Breast epithelium (tissue), 4 donors: ENCODE measurements at regions not wholly inside any gene's neighbourhood (a gene's known extent, or its start where the extent isn't known, plus 50 kb on each side); places are given as distances from the start of the nearest gene placed in this dataset.
A peak's percentile ranks its signal among the peaks of the same experiment; 100 is the strongest.

ENCODE experiments used
- DNase-seq, 2 donors: peaks; one replicate each; pipeline ENCODE4 v3.0.0-alpha.2; 2019; ENCODE audit warnings: low spot score in 2 of 2
- H3K27ac ChIP-seq, 2 donors: fragments of 200-600 bp; sonication (generic) in 1 of 2; one replicate each; pipeline ENCODE4 v1.5.1; 2016 to 2019; ENCODE audit warnings: mild to moderate bottlenecking in 1 of 2
- H3K27me3 ChIP-seq, 2 donors: fragments of 200-600 bp; sonication (generic) in 1 of 2; one replicate each; pipeline versions ENCODE4 v1.5.1 to v1.6.0; 2017 to 2019; ENCODE audit warnings: control low read depth in 1 of 2, mild to moderate bottlenecking in 1 of 2
- H3K36me3 ChIP-seq: fragments of 200-600 bp; one replicate; pipeline ENCODE4 v1.5.1; 2019
- H3K4me1 ChIP-seq, 2 donors: fragments of 200-600 bp; sonication (generic); one replicate each; pipeline ENCODE4 v1.5.1; 2016 to 2019; ENCODE audit warnings: control low read depth in 1 of 2
- H3K4me3 ChIP-seq, 3 donors: fragments of 200-600 bp; sonication (generic); 1 replicate in 2 of 3; 2 replicates in 1 of 3; pipeline ENCODE4 v1.5.1; 2016 to 2019; ENCODE audit warnings: mild to moderate bottlenecking in 3 of 3, moderate library complexity in 2 of 3
- H3K9me3 ChIP-seq, 2 donors: fragments of 200-600 bp; sonication (generic) in 1 of 2; one replicate each; pipeline ENCODE4 v1.5.1; 2016 to 2019; ENCODE audit warnings: control low read depth in 1 of 2
- POLR2A ChIP-seq: fragments of 450-650 bp; IDR thresholded peaks from one replicate; pipeline ENCODE4 v1.6.1; 2016; ENCODE audit warnings: antibody characterized with exemption, mild to moderate bottlenecking, moderate library complexity
- POLR2AphosphoS5 ChIP-seq, 3 donors: sonication (generic); formaldehyde crosslinking; IDR thresholded peaks; one replicate each; pipeline ENCODE4 v1.6.1; 2017; ENCODE audit warnings: antibody characterized with exemption in 3 of 3
- intact Hi-C: fragments of 100-400 bp; cut with DNase I; formaldehyde crosslinking; loops from one replicate; pipeline ENCODE4 v1.15.1; 2023; ENCODE audit warnings: low total_unique reads
- TF ChIP-seq, protein P1 (sequence below), 3 donors: fragments of 450-650 bp; IDR thresholded peaks; one replicate each; pipeline ENCODE4 v1.5.1; 2016 to 2017; ENCODE audit warnings: antibody characterized with exemption in 3 of 3, mild to moderate bottlenecking in 3 of 3, moderate library complexity in 3 of 3

DNA sequence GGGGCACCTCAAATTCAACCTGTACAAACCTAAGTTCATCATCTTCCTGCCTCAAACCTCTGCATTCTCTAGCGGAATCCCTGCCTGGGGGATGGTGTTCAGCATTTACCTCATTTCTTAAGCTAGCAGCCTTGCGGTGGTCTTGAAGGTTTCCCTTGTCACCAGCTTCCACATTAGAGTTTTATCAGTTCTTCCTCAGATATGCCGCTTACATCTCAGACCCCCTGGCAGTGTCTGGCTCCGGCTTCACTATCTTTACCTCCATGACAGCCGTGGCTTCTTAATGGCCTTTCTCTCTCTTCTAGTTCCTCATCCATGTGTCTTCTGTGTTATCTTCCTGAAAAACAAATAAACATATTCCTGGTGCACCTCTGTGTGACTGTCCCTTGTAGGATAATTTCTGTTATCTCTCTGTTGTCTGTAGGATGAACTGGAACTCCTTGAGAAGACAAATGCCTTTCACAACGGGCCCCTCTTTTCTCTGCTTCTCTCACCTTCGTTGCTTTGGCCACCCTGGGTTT is 101.1 kb upstream of the BMPER start:
- Histone ChIP-seq H3K36me3 (no peaks in the 10 kb centered on the region), H3K4me3 (no peak overlapping the region), H3K4me1 (no peaks in the 10 kb centered on the region), H3K27ac (no peak overlapping the region), H3K27me3 (no peaks in the 10 kb centered on the region), H3K9me3 (no peaks in the 10 kb centered on the region)
- TF ChIP-seq POLR2A: no peak
- no peak for TF ChIP-seq POLR2AphosphoS5 (IDR thresholded peaks at IDR 0.05)
- TF ChIP-seq, protein P1, sequence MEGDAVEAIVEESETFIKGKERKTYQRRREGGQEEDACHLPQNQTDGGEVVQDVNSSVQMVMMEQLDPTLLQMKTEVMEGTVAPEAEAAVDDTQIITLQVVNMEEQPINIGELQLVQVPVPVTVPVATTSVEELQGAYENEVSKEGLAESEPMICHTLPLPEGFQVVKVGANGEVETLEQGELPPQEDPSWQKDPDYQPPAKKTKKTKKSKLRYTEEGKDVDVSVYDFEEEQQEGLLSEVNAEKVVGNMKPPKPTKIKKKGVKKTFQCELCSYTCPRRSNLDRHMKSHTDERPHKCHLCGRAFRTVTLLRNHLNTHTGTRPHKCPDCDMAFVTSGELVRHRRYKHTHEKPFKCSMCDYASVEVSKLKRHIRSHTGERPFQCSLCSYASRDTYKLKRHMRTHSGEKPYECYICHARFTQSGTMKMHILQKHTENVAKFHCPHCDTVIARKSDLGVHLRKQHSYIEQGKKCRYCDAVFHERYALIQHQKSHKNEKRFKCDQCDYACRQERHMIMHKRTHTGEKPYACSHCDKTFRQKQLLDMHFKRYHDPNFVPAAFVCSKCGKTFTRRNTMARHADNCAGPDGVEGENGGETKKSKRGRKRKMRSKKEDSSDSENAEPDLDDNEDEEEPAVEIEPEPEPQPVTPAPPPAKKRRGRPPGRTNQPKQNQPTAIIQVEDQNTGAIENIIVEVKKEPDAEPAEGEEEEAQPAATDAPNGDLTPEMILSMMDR (IDR thresholded peaks at IDR 0.05): no peak
- no peak for DNase-seq
- intact Hi-C loops: no loop called here

DNA sequence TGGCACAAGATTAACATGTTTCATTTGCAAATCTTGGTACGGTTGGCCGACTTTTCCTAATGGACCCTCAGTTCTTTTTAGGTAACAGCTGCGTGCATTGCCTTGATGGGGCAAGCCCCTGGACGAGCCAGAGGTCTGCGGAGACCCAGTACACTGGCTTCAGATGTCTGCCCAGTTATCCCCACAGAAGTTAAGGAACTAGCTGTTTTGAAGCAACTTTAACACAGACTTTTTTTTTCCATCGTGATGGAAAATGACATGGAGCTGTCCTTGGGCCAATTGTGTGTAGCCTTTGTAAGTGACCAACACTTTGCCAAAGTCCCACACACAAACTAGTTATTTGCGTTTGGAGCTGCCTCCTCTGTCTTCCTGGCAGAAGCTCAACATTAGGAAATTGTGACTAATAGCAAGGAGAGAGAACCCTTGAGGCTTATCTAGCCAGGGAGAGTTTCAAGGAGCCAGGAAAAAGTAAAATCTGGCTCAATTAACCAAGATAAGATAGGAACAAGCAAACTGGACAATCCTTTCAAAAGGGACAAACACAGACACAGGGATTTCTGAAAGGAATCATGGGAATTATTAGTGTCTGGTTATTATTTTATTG is 99.6 kb upstream of the BMPER start:
- no peaks in the 10 kb centered on the region for H3K9me3 ChIP-seq
- no peak for DNase-seq
- H3K36me3 ChIP-seq: no peaks in the 10 kb centered on the region

DNA sequence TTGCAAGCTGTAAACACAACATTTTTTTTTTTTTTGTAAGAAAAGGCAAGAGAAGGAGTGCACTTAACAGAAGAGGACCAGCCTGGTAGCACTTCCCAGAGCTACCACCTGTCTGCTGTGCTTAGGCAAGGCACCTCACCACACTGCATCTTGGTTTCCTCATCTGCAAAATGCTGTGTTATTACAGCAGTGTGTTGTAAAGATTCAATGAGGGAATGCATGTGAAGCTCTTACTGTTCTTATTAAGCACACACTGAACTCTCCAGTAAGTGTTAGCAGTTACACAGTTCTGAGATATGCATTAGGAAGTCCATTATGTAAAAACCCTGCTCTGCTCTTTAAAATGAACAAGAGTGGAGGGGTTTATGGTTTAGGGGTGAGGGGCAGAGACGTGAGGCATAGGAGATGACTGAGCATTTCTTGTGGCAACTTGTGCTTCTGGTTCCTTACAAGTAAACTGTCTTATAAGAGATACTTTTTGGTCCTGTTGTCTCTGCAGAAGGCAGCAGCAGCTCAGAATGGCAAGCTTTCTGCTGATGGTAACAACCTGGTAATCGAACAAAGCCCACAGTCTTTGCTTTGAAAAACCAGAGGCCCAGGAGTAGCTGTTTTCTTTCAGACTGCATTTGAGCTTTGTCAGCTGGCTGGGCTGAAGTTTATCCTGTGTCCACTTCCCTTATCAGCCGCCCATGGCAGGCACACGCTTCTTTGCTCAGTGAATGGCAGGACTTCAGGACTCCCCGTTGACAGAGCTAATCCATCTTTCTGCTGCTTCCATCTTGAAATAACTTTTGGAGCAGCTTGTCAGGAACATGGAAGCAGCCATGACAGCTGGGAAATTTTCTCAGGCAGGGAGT is 98.8 kb upstream of the BMPER start:
- TF ChIP-seq POLR2A: no peak
- H3K27me3 ChIP-seq: no peaks in the 10 kb centered on the region
- H3K4me1 ChIP-seq: no peaks in the 10 kb centered on the region
- DNase-seq: no peak
- H3K27ac ChIP-seq: peak overlapping the region in 1 of 2 donors; percentile 32
- intact Hi-C loops: no loop called here
- H3K9me3 ChIP-seq: no peaks in the 10 kb centered on the region
- H3K4me3 ChIP-seq: no peak overlapping the region
- no peaks in the 10 kb centered on the region for H3K36me3 ChIP-seq

More for the DNA sequence above, 99.6 kb upstream of the BMPER start:
- TF ChIP-seq POLR2A (no peak), POLR2AphosphoS5 (IDR thresholded peaks at IDR 0.05) (no peak)
- TF ChIP-seq, protein P1 (IDR thresholded peaks at IDR 0.05): no peak
- Histone ChIP-seq H3K4me1 (no peaks in the 10 kb centered on the region), H3K27me3 (no peaks in the 10 kb centered on the region), H3K4me3 (no peak overlapping the region), H3K27ac (no peak overlapping the region)
- intact Hi-C loops: no loop called here

DNA sequence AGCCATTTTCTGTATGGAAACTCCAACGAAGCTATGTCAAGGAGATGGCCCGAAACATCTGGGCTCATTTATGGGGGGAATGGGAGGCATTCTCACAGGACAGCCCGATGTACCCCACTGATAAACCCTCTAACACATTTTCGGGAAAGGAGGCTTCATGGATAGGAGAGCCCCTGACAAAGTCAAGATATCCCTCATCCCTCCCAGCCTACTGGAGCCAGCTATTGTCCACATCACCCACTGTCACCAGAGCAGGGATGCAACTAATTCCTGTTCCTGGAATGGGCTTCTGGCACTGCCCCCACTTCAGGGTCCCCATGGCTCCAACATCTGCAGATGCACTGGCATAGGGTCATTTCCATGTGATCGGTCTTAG is 98.2 kb upstream of the BMPER start:
- Histone ChIP-seq H3K27ac (peak overlapping the region in 1 of 2 donors; percentile 32), H3K4me1 (no peaks in the 10 kb centered on the region), H3K36me3 (no peaks in the 10 kb centered on the region), H3K9me3 (no peaks in the 10 kb centered on the region), H3K4me3 (no peak overlapping the region), H3K27me3 (no peaks in the 10 kb centered on the region)
- TF ChIP-seq, protein P1 (IDR thresholded peaks at IDR 0.05): no peak
- TF ChIP-seq POLR2AphosphoS5 (IDR thresholded peaks at IDR 0.05) (no peak), POLR2A (no peak)
- DNase-seq: no peak
- intact Hi-C loops: no loop called here

DNA sequence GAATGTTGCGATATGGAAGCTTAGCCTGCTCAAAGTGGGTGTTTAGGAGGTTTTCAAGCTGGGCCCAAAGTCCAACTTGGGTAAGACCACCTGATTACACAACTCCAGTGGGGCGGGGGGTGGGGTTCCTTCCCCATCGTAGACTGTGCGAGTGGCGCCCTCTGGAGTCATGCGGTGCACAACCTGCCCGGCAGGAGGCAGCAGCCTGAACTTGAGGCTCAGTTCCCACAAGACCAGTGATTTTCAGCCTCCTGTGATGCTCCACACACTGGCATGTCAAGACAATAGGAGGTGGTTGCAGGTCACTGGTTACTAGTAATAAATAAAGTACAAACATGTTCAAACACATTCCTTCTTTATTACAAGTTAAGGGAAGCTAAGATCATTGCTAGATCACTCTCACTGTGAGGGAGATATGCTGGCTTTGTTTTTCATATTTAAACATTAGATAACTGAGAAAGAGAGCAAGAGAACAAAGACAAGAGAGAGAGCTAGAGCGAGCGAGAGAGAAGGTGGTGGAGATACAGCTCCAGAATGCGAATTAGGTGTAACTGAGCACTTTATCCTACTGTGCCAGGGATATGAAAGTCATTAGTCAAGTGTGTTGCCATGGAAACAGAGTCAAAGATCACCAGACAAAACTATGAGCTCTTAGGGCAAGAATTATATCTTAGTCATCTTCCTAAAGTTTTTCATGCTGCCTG is 97.4 kb upstream of the BMPER start:
- H3K27me3 ChIP-seq: no peaks in the 10 kb centered on the region
- intact Hi-C loops: no loop called here
- H3K4me1 ChIP-seq: no peaks in the 10 kb centered on the region
- peak overlapping the region in 1 of 2 donors; percentile 52 for H3K27ac ChIP-seq
- TF ChIP-seq POLR2A (no peak), POLR2AphosphoS5 (IDR thresholded peaks at IDR 0.05) (no peak)
- TF ChIP-seq, protein P1 (IDR thresholded peaks at IDR 0.05): no peak
- no peak for DNase-seq
- no peaks in the 10 kb centered on the region for H3K36me3 ChIP-seq
- no peak overlapping the region for H3K4me3 ChIP-seq
- no peaks in the 10 kb centered on the region for H3K9me3 ChIP-seq
